ENCODE measurements at regions not wholly inside any gene's neighbourhood (a gene's known extent, or its start where the extent isn't known, plus 50 kb on each side); places are given as distances from the start of the nearest gene placed in this dataset.

GRCh38 chr13:86562866-86563265, 763.6 kb upstream of the SLITRK6 start (continued):
- TF ChIP-seq FOSL2 (IDR thresholded peaks at IDR 0.05) (no peak), FOSL2 (CRISPR knock-in tag; IDR thresholded peaks at IDR 0.05) (no peak)

GRCh38 chr13:86563308-86563707, 764.1 kb upstream of the SLITRK6 start:
- Histone ChIP-seq H3K4me1 (no peaks in the 10 kb centered on the region), H3K4me2 (no peak overlapping the region), H3K27ac (no peak overlapping the region), H3K9me3 (no peaks in the 10 kb centered on the region), H3K4me3 (no peak overlapping the region)
- CTCF ChIA-PET = interaction anchor here (0.6 kb wide), 1 partner anchor 570 kb away, joined by 3 read pairs; no protein-coding TSS in a partner anchor
- ATAC-seq = no peak
- no peak for FAIRE-seq
- 26% methylated on average over 2 of the region's 2 CpGs for WGBS (ENCODE audit: missing lambda C conversion rate)
- TF ChIP-seq HOXB13 (CRISPR knock-in tag; IDR thresholded peaks at IDR 0.05; ENCODE audit: low read depth) (no peak), CHD2 (IDR thresholded peaks at IDR 0.05; ENCODE audit: low read length, partially characterized antibody) (no peak), E2F6 (IDR thresholded peaks at IDR 0.05; ENCODE audit: borderline replicate concordance, low read depth) (no peak), HES2 (IDR thresholded peaks at IDR 0.05) (no peak), USF2 (IDR thresholded peaks at IDR 0.05) (no peak), NR3C1 (IDR thresholded peaks at IDR 0.05) (no peak), MAX (IDR thresholded peaks at IDR 0.05) (no peak), TP53 (CRISPR knock-in tag; IDR thresholded peaks at IDR 0.05) (no peak), FOXS1 (CRISPR knock-in tag; IDR thresholded peaks at IDR 0.05) (no peak), CTCF (IDR thresholded peaks at IDR 0.05) (no peak), ZSCAN20 (CRISPR knock-in tag; IDR thresholded peaks at IDR 0.05) (no peak)
- TF ChIP-seq, protein P1, sequence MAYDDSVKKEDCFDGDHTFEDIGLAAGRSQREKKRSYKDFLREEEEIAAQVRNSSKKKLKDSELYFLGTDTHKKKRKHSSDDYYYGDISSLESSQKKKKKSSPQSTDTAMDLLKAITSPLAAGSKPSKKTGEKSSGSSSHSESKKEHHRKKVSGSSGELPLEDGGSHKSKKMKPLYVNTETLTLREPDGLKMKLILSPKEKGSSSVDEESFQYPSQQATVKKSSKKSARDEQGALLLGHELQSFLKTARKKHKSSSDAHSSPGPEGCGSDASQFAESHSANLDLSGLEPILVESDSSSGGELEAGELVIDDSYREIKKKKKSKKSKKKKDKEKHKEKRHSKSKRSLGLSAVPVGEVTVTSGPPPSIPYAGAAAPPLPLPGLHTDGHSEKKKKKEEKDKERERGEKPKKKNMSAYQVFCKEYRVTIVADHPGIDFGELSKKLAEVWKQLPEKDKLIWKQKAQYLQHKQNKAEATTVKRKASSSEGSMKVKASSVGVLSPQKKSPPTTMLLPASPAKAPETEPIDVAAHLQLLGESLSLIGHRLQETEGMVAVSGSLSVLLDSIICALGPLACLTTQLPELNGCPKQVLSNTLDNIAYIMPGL (CRISPR knock-in tag; IDR thresholded peaks at IDR 0.05; ENCODE audit: borderline replicate concordance) = no peak
- POLR2A ChIA-PET = no interaction called here
- no peak for DNase-seq (ENCODE audit: low read depth in 1 of 2, low spot score in 1 of 2)

DNA sequence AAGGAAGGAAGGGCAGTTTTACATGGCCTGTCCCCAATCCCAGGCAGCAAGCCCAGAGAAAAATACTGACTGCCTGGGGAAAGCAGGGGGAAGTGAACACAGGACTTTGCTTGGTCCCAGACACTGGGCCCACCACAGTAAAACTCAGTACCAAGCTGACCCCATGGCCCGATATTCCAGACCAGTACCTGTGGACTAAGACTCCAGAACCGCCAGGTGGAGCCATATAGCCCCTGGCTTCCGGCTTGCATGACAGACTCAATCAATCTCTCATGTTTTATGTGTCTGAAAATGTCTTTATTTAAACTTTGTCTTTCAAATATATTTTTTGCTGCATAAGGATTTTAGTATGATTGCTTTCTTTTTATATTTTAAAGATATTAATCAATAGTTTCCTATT, 767.9 kb upstream of the SLITRK6 start:
- ATAC-seq (no peak), DNase-seq (ENCODE audit: low read depth in 1 of 2, low spot score in 1 of 2) (no peak), FAIRE-seq (no peak)
- TF ChIP-seq JUN (IDR thresholded peaks at IDR 0.05) = no peak
- no peak for TF ChIP-seq ATOH8 (CRISPR knock-in tag; IDR thresholded peaks at IDR 0.05; ENCODE audit: low read depth)
- no peak for TF ChIP-seq KDM5A (IDR thresholded peaks at IDR 0.05)
- TF ChIP-seq NPAS2 (CRISPR knock-in tag; IDR thresholded peaks at IDR 0.05; ENCODE audit: borderline replicate concordance) = no peak
- TF ChIP-seq RNF2 (IDR thresholded peaks at IDR 0.05; ENCODE audit: borderline replicate concordance, low read depth) = no peak
- TF ChIP-seq HDAC2 (IDR thresholded peaks at IDR 0.05) = no peak
- no peak for TF ChIP-seq HOXB13 (CRISPR knock-in tag; IDR thresholded peaks at IDR 0.05; ENCODE audit: low read depth)
- TF ChIP-seq RAD21 (conservative IDR thresholded peaks at IDR 0.05 in 1 of 2, IDR thresholded peaks at IDR 0.05 in 1 of 2) = no peak
- no peak for TF ChIP-seq MYC (IDR thresholded peaks at IDR 0.05; ENCODE audit: borderline replicate concordance, low read length)
- TF ChIP-seq USF2 (IDR thresholded peaks at IDR 0.05) = no peak
- no peak for TF ChIP-seq FOXS1 (CRISPR knock-in tag; IDR thresholded peaks at IDR 0.05)
- TF ChIP-seq ESRRA (IDR thresholded peaks at IDR 0.05; ENCODE audit: borderline replicate concordance, low read length) = no peak
- TF ChIP-seq ZC3H11A (IDR thresholded peaks at IDR 0.05) = no peak
- Histone ChIP-seq H3K4me2 (no peak overlapping the region), H3K4me1 (no peaks in the 10 kb centered on the region), H3K9me3 (no peaks in the 10 kb centered on the region), H3K27ac (no peak overlapping the region), H3K4me3 (no peak overlapping the region)
- ChIA-PET CTCF (no interaction called here), POLR2A (no interaction called here)
- WGBS (ENCODE audit: missing lambda C conversion rate) = 60% methylated on average over 3 of the region's 3 CpGs
